Esophagus muscularis mucosa (tissue), 4 donors: ENCODE measurements at regions not wholly inside any gene's neighbourhood (a gene's known extent, or its start where the extent isn't known, plus 50 kb on each side); places are given as distances from the start of the nearest gene placed in this dataset.

Source experiments
- DNase-seq: peaks from one replicate; pipeline ENCODE4 v3.0.0-alpha.2; 2017; ENCODE audit errors: extremely low spot score
- H3K27ac ChIP-seq, 4 donors: fragments of 200-600 bp; sonication (generic); replicated peaks in 1 of 4; 1 replicate in 3 of 4; 2 replicates in 1 of 4; pipeline ENCODE4 v1.5.1; 2016 to 2019; ENCODE audit warnings: mild to moderate bottlenecking in 1 of 4
- H3K27me3 ChIP-seq, 4 donors: fragments of 200-600 bp; sonication (generic); one replicate each; pipeline versions ENCODE4 v1.5.1 to v1.6.0; 2016 to 2019
- H3K36me3 ChIP-seq, 4 donors: fragments of 200-600 bp; sonication (generic); one replicate each; pipeline ENCODE4 v1.5.1; 2016 to 2019
- H3K4me1 ChIP-seq, 4 donors: fragments of 200-600 bp; sonication (generic); one replicate each; pipeline ENCODE4 v1.5.1; 2016 to 2019
- H3K4me3 ChIP-seq, 4 donors: fragments of 200-600 bp; sonication (generic); 1 replicate in 2 of 4; 2 replicates in 2 of 4; pipeline ENCODE4 v1.5.1; 2016 to 2019; ENCODE audit warnings: mild to moderate bottlenecking in 4 of 4, moderate library complexity in 1 of 4
- H3K9me3 ChIP-seq, 4 donors: fragments of 200-600 bp; sonication (generic); 1 replicate in 3 of 4; 2 replicates in 1 of 4; pipeline ENCODE4 v1.5.1; 2016 to 2019
- CTCF ChIP-seq, 3 experiments: fragments of 200-600 bp in 2 of 3; fragments of 450-650 bp in 1 of 3; sonication (generic) in 2 of 3; IDR thresholded peaks; one replicate each; pipeline ENCODE4 v1.5.1; 2017 to 2019; ENCODE audit warnings: antibody characterized with exemption in 3 of 3, mild to moderate bottlenecking in 2 of 3, moderate library complexity in 1 of 3
- EP300 ChIP-seq: sonication (generic); formaldehyde crosslinking; IDR thresholded peaks from one replicate; pipeline ENCODE4 v1.6.1; 2017; ENCODE audit warnings: antibody characterized with exemption
- POLR2A ChIP-seq: fragments of 450-650 bp; IDR thresholded peaks from one replicate; pipeline ENCODE4 v1.6.1; 2017; ENCODE audit warnings: antibody characterized with exemption, moderate library complexity, mild to moderate bottlenecking, low read depth
- POLR2AphosphoS5 ChIP-seq, 2 donors: sonication (generic); formaldehyde crosslinking; IDR thresholded peaks; one replicate each; pipeline ENCODE4 v1.6.1; 2017; ENCODE audit warnings: antibody characterized with exemption in 2 of 2
- WGBS: methylation state at CpG from one replicate; pipeline ENCODE4 v1.1.5; 2018; 5-methylcytosine and 5-hydroxymethylcytosine counted together
- intact Hi-C: fragments of 100-400 bp; cut with DNase I; formaldehyde crosslinking; loops from one replicate; pipeline ENCODE4 v1.15.1; 2023

- intact Hi-C loops, result no loop called here
Measured at GRCh38 chr11:37948258-37948657, 1350.2 kb upstream of the RAG2 start.

DNA sequence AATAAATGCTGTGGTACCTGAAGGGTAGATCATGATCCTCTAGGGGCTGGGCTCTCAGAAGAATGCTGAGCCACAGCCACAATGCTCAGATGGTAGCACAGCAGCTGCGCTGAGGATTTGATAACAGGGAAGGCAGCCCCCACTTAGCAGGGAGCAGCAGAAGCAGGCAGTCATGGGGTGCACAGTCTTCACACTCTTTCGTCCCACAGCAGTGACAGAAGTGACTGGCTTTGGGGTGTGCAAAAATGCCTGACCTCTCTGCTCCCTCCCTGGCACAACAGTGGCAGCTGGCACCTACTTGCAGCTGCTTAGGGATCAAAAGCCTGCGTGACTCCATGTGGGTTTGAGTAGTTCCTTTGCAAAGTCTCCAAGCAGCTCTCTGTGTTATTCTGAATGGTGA lies 1349.8 kb upstream of the RAG2 start:
- Histone ChIP-seq H3K27me3 (no peaks in the 10 kb centered on the region), H3K4me3 (no peak overlapping the region), H3K4me1 (no peaks in the 10 kb centered on the region), H3K9me3 (peaks cover 0 to 7% (median 5%) of the 10 kb centered on the region in 4 donors), H3K36me3 (no peaks in the 10 kb centered on the region), H3K27ac (no peak overlapping the region)
- no peak for TF ChIP-seq EP300
- TF ChIP-seq CTCF (IDR thresholded peaks at IDR 0.05), result no peak
- TF ChIP-seq POLR2AphosphoS5 (IDR thresholded peaks at IDR 0.05), result no peak
- TF ChIP-seq POLR2A, result no peak
- DNase-seq, result no peak
- WGBS, result no CpG with 5 or more reads among the region's 3 CpGs
- intact Hi-C loops, result no loop called here

More at GRCh38 chr11:37948258-37948657, 1350.2 kb upstream of the RAG2 start:
- Histone ChIP-seq H3K9me3 (peaks cover 0 to 7% (median 5%) of the 10 kb centered on the region in 4 donors), H3K27me3 (no peaks in the 10 kb centered on the region), H3K36me3 (no peaks in the 10 kb centered on the region), H3K4me1 (no peaks in the 10 kb centered on the region), H3K4me3 (no peak overlapping the region), H3K27ac (no peak overlapping the region)
- no peak for DNase-seq
- TF ChIP-seq EP300 (no peak), POLR2A (no peak), CTCF (IDR thresholded peaks at IDR 0.05) (no peak), POLR2AphosphoS5 (IDR thresholded peaks at IDR 0.05) (no peak)
- whole genome bisulfite sequencing, result 74% methylated on average over 3 of the region's 3 CpGs

DNA sequence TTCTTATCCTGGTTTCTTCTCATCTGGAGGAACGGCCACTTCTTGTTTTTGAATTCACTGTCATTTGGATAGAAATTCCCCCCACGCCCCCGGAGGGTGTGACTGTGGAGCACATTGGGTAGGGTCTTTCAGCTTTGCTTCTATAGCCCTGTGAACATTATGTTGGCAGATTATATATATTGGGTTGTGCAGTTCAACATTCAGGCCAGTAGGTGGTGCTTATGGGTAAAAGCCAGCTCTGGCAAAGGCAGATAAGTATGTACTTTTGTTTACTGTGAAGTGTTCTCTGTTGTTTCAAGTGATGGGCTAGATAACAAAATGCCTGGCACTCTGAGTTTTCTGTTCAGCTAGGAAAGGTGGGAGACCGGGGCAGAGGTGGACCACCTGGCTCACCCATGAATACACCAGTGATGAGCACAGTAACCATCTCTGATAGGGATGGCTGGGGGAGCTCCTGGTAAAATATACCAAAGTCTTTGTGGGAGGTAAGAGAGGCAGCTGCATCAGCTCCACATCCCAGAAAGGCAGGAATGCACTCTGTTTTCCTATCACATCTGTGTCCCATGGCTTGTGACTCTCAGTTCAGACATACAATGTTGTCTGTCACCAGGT lies 1348.2 kb upstream of the RAG2 start:
- Histone ChIP-seq H3K4me3 (no peak overlapping the region), H3K4me1 (no peaks in the 10 kb centered on the region), H3K27me3 (no peaks in the 10 kb centered on the region), H3K9me3 (peaks cover 0 to 7% (median 5%) of the 10 kb centered on the region in 4 donors), H3K36me3 (no peaks in the 10 kb centered on the region), H3K27ac (no peak overlapping the region)
- 68% methylated on average over 4 of the region's 4 CpGs for WGBS
- no peak for TF ChIP-seq EP300
- peak; percentile 51 to 70 (median 55) for TF ChIP-seq CTCF (IDR thresholded peaks at IDR 0.05)
- no peak for DNase-seq
- intact Hi-C loops, result no loop called here

DNA sequence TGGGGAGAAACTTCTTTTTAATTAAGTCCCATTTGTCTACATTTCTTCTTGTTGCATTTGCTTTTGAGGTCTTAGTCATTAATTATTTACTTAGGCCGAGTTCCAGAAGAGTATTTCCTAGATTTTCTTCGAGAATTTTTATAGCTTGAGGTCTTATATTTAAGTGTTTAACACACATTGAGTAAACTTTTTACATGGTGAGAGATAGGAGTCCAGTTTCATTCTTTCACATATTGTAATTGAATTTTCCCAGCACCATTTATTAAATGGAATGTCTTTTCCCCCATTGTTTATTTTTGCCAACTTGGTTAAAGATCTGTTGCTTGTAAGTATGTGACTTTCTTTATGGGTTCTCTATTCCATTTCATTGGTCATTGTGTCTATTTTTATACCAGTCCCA lies 1344.0 kb upstream of the RAG2 start:
- TF ChIP-seq EP300 (no peak), POLR2AphosphoS5 (IDR thresholded peaks at IDR 0.05) (no peak), CTCF (IDR thresholded peaks at IDR 0.05) (no peak), POLR2A (no peak)
- Histone ChIP-seq H3K4me3 (no peak overlapping the region), H3K36me3 (no peaks in the 10 kb centered on the region), H3K27ac (no peak overlapping the region), H3K4me1 (no peaks in the 10 kb centered on the region), H3K9me3 (peaks cover 0 to 7% (median 5%) of the 10 kb centered on the region in 4 donors), H3K27me3 (no peaks in the 10 kb centered on the region)
- 71% methylated on average over 2 of the region's 2 CpGs for WGBS
- intact Hi-C loops, result no loop called here
- no peak for DNase-seq

DNA sequence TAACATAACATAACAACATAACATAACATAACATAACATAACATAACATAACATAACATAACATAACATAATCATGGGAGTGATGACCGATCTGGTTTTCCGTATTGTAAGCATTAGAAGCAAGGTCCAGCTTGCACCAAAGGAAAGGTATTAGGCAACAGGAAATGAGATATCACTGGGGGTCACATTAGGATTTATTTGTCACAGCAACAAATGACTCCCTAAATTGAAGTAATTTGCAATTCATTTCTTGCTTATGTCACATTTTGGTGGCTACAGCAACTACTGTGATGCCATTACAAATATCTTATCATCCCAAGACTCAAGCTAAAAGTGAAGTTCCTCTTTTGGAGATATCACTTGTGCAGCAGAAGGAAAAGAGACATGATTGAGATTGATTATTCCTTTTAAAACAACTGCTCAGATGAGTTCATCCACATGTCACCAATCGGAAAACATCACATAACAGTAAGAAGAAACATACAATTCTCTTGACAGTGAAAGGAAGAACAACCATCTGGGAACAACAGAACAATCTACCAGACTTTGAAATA lies 1331.1 kb upstream of the RAG2 start:
- Histone ChIP-seq H3K27ac (no peak overlapping the region), H3K27me3 (no peaks in the 10 kb centered on the region), H3K4me1 (no peaks in the 10 kb centered on the region), H3K4me3 (no peak overlapping the region), H3K9me3 (no peaks in the 10 kb centered on the region), H3K36me3 (no peaks in the 10 kb centered on the region)
- intact Hi-C loops, result no loop called here
- 62% methylated on average over 3 of the region's 3 CpGs for WGBS
- no peak for TF ChIP-seq EP300
- TF ChIP-seq POLR2A, result no peak
- no peak for TF ChIP-seq CTCF (IDR thresholded peaks at IDR 0.05)
- DNase-seq, result no peak
